GM21737 (cell line): ENCODE measurements at regions not wholly inside any gene's neighbourhood (a gene's known extent, or its start where the extent isn't known, plus 50 kb on each side); places are given as distances from the start of the nearest gene placed in this dataset.

Source experiments
- ATAC-seq: cut with Tn5 transposase; IDR thresholded peaks from one replicate; pipeline ENCODE4 v1.9.1; 2021; ENCODE audit warnings: mild to moderate bottlenecking, moderate library complexity; ENCODE audit not compliant: unreplicated experiment

- no peak for ATAC-seq
These were observed 96.2 kb upstream of the INSIG1 start for GRCh38 chr7:155201325-155202087.

DNA sequence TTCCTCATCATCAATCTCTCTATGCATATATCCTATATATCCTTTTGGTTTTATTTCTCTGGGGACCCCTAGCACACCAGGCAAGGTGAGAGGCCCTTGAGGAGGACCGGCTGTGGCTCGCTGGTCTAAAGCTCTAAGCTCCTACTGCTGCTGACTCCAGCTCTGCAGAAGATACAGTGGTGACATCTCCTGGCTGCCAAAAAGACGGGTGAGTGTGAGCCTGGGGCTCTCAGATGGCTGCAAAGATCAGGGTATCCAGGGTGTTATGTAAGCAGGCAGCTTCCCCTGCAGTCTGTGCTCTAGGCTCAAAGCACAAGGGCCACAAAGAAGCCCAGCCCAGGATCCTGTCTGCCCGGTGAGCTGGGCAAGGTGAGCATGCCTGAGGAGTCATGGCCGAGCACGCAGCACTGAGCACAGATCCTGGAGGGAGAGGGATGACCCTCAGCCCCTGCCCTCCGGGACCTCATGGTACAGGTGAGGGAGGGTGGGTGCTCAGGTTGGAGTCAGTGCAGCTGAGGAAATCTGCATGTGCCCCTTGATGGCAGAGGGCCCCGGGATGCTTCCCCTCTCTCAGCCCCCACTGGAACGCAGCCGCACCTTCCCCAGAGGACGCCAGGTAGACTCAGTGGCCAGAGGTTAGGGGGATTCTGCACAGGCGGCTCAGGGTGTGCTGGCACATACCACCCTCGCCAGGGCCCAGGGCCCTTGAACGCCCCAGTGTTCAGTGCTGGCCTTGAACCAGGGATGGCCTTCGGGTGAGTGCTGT lies 95.4 kb upstream of the INSIG1 start:
- ATAC-seq: no peak

GRCh38 chr7:155203059-155203881 lies 94.4 kb upstream of the INSIG1 start:
- no peak for ATAC-seq

DNA sequence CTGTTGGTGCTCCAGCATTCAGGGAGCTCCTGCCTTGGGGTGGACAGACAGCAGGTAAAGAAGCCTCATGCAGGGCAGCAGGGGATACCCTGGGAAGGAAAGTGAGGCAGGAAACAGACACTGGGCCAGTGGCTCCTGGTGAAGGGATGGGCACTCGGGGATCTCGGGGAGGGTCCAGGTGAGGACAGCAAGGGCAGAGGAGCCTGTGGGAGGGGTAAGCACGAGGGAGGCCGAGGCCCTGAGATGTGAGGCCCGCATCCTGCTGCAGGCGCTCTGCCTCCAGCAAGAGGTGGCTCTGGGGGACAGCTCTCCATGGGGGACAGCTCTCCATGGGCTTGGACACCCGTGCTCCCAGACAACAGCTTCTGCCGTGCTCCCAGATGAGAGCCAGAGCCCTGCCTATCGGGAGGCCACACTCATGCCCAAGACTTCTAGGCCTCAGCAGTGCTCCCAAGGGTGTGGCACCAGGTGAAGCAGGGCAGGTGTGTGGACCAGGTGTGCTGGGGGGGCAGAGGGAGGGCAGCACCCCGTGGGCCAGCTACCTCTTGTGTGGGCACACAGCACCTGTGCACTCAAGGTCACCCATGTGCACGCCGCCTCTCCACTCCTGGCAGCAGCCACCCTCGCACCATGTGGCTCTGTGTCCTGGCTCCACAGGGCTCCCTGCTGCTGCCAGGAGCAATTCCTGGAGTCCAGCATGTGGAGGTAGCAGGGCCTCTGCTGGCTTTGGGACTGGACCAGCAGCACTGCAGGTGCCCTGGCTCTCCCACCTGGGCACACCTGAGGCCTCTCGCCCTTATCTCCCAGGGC lies 93.6 kb upstream of the INSIG1 start:
- ATAC-seq: no peak

DNA sequence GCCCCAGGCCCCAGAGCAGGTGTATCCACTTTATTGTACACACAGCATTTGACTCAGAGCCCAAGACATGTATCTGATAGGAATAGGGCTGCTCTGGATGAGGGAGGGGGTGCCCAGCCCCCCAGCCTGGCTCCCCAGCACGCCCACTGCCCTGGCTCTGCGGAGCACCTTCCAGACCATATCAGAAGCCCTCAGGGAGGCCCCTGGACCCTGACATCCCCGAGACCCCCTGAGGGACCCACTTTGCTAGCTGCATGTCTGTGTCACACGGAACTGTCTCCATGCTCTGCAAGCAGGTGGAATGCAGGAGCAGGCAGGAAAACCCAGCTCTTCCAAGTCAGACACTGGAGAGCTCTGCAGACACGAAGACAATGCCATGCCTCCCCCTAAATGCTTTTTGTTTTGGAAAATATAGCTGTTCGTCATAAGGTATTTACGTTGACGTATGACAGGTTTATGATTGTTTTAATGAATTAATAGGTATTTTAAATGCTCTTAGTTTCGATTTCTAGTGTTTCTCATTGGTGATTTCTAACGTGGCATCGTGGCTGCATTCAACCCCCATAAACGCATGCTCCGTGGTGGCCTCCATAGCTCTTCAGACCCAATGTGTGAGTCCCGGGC lies 92.8 kb upstream of the INSIG1 start:
- ATAC-seq: no peak

DNA sequence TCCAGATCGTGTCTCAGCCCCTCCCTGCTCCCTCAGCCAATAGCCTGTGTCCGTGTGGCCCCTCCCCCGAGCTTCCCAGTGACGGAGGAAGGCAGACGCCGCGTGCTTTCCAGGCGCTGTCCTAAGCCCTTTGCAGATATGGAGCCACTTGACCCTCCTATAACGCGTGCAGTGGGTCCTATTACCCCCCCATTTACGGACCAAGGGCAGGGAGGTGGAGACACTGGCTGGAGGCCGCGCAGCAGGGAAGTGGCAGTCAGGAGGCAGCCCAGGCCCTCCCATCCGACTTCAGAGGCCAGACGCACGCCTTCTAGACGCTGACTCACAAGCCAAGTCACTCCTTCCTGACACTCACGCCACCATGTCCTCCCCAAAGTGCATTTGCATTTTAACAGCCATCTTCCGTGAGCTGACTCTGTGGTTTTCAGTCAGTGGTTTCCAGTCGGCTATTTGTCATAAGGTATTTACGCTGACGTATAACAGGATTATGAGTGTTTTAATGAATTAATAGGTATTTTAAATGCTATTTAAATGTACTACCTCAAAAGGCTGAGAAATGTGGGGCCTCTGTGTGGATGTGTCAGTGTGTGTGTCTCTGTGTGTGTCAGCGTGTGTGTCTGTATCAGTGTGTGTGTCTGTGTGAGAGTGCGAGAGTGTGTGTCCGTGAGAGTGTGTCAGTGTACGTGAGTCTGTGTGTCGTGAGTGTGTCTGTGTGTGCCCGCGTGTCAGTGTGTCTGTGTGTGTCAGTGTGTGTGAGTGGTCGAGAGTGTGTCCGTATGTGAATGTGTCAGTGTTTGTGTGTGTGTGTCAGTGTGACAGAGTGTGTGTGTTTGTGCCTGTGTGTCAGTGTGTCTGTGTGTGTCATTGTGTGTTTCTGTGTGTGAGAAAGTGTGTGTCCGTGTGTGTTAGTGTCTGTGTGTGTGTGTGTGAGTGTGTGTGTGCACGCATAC lies 92.0 kb upstream of the INSIG1 start:
- ATAC-seq: peak; percentile 79

DNA sequence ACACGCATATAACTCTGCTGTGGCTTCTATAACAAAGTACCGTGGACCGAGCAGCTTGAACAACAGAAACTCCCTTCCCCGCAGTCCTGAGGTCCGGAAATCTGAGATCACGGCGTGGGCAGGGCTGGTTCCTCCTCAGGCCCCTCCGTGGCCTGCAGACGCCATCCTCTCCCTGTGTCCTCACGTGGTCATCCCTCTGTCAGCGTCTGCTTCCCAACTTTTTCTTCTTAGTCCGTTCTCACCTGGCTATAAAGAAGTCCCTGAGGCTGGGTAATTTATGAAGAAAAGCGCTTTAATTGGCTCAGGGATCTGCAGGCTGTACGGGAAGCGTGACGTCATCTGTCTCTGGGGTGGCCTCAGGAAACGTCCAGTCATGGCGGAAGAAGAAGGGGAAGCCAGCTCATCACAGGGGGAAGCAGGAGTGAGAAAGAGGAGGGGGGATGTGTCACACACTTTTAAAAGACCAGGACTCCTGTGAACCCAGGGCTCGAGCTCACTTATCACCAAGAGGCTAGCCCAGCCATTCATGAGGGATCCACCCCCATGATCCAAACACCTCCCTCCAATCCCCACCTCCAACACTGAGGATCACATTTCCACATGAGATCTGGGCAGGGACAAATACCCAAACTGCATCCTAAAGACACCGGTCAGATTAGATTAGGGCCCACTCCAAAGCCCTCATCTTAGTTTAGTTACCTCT lies 91.2 kb upstream of the INSIG1 start:
- peak; percentile 38 for ATAC-seq

- ATAC-seq: no peak
These were observed 90.2 kb upstream of the INSIG1 start for GRCh38 chr7:155207326-155208002.

DNA sequence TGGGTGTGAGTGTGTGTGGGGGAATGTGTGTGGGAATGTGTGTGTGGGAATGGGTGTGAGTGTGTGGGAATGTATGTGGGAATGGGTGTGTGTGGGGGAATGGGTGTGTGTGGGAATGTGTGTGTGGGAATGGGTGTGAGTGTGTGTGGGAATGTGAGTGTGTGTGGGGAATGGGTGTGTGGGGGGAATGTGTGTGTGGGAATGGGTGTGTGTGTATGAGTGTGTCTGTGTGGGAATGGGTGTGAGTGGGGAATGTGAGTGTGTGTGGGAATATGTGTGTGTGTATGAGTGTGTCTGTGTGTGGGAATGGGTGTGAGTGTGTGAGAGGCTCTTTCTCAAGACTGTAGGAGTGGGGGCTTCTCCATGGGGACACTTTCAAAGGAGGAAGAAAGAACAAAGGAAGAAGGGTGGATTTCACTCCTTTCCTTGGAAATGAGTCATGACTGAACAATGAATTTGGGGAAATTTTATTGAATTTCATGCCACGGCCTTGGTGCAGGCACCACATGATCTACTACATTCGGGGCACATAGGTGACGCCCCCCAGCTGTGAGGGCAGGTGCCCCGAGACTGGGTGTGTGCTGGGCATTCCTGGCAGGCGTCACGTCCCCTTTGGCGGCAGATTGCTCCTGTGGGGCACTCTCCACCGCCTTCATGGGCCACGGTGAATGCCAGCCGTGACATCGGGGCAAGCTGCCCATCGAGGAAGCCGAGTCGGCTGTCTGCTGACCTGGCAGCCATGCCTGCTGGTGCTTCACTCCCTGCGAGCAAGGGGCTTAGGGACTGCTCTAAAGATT lies 88.8 kb upstream of the INSIG1 start:
- ATAC-seq: no peak

- no peak for ATAC-seq
These were observed 88.0 kb upstream of the INSIG1 start for GRCh38 chr7:155209478-155210319.

GRCh38 chr7:155210356-155210755 lies 87.3 kb upstream of the INSIG1 start:
- no peak for ATAC-seq

DNA sequence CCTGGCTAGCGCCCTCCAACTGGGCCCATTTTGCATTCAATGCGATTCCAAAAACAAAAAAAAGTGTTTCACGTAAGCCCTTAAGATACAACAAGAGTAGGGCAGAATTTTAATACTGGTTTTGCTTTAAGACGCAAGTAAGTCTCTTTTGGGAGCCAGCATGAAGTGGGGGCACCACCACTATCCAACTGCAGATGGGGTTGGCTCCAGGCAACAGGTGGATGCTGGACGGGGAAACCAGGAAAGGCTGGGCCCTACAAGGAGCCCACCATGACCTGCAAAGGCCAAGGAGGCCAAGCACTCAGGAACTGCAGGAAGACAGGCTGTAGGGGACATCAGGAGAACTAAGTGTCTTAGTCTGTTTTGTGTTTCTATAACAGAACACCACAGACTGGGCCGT lies 86.5 kb upstream of the INSIG1 start:
- no peak for ATAC-seq

- no peak for ATAC-seq
These were observed 85.9 kb upstream of the INSIG1 start for GRCh38 chr7:155211761-155212160.

GRCh38 chr7:155212301-155213015 lies 85.2 kb upstream of the INSIG1 start:
- ATAC-seq: no peak

DNA sequence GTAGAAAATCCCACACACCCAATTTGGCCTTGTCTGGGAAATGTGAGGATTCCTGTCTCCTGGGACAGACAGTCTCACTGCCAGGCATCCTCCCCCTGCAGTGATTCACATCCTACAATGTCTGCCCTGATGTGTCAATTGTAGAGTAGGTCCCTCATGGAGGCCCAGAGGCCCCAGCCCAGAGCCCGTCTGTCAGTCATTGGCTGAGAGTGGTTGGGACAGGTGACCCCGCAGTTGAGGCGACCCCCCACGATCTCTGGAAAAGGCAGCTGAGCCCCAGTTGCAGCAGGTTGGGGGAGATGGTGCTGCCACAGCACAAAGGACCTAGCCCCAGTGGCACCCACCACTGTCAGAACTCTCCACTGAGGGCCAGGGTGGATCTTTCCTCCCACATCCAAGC lies 84.3 kb upstream of the INSIG1 start:
- ATAC-seq: no peak
